H1 (cell line): ENCODE measurements at regions not wholly inside any gene's neighbourhood (a gene's known extent, or its start where the extent isn't known, plus 50 kb on each side); places are given as distances from the start of the nearest gene placed in this dataset.

Source experiments
- CTCF ChIA-PET: fragments of 300-600 bp; sonication (Branson Sonifier 250); formaldehyde crosslinking; loops from one replicate; lab custom pipeline; 2021; ENCODE audit not compliant: partially characterized antibody; lab: Charles Lee
- POLR2A ChIA-PET: fragments of 300-600 bp; sonication (Branson Sonifier 250); formaldehyde crosslinking; loops from one replicate; lab custom pipeline; 2021; ENCODE audit warnings: inconsistent platforms; ENCODE audit not compliant: partially characterized antibody; lab: Charles Lee
- DNase-seq, 2 experiments: peaks; one replicate each; pipeline versions ENCODE4 v3.0.0 to v3.0.0-alpha.2; 2010 to 2022; ENCODE audit warnings: low spot score in 2 of 2, low read depth in 1 of 2, mixed read lengths in 1 of 2
- FAIRE-seq: peaks from 2 replicates; lab custom pipeline; 2011; peaks lifted over from hg19 to GRCh38; lab: Jason Lieb, UNC
- H2AFZ ChIP-seq: 2 replicates; pipeline ENCODE4 v1.8.1; 2012; ENCODE audit warnings: low read length, inconsistent platforms
- H2AK5ac ChIP-seq: 2 replicates; pipeline ENCODE4 v1.6.1; 2013; ENCODE audit warnings: low read depth, low read length
- H2BK120ac ChIP-seq: replicated peaks from 2 replicates; pipeline ENCODE3; 2013; ENCODE audit warnings: low read depth, low read length, inconsistent platforms
- H2BK12ac ChIP-seq: 2 replicates; pipeline ENCODE4 v1.6.1; 2013; ENCODE audit warnings: low read depth, low read length
- H2BK15ac ChIP-seq: 2 replicates; pipeline ENCODE4 v1.6.1; 2013; ENCODE audit warnings: low read length
- H2BK20ac ChIP-seq: 2 replicates; pipeline ENCODE4 v1.6.1; 2013; ENCODE audit warnings: low read length
- H2BK5ac ChIP-seq: 2 replicates; pipeline ENCODE4 v1.6.1; 2013; ENCODE audit warnings: low read depth, low read length
- H3K14ac ChIP-seq: 2 replicates; pipeline ENCODE4 v1.6.1; 2013; ENCODE audit warnings: inconsistent platforms; ENCODE audit not compliant: insufficient read length
- H3K18ac ChIP-seq: 2 replicates; pipeline ENCODE4 v1.6.1; 2013; ENCODE audit warnings: low read length; ENCODE audit errors: extremely low read depth
- H3K23ac ChIP-seq: 2 replicates; pipeline ENCODE4 v1.6.1; 2013; ENCODE audit warnings: inconsistent platforms; ENCODE audit not compliant: insufficient read length
- H3K23me2 ChIP-seq: 2 replicates; pipeline ENCODE4 v1.6.1; 2013; ENCODE audit warnings: low read depth, low read length
- H3K27ac ChIP-seq: 2 replicates; pipeline ENCODE4 v1.6.1; 2011; ENCODE audit warnings: low read depth, low read length, inconsistent platforms
- H3K27me3 ChIP-seq, 4 experiments: replicated peaks in 1 of 4; 1 replicate in 1 of 4; 2 replicates in 3 of 4; pipeline versions ENCODE4 v1.6.1 to v1.8.1; 2011 to 2013; ENCODE audit warnings: low read length in 3 of 4, mild to moderate bottlenecking in 3 of 4, inconsistent platforms in 2 of 4, mixed read lengths in 2 of 4, moderate library complexity in 1 of 4; ENCODE audit not compliant: control insufficient read depth in 3 of 4, insufficient read depth in 3 of 4; ENCODE audit errors: extremely low read depth in 1 of 4
- H3K36me3 ChIP-seq, 4 experiments: 2 replicates each; pipeline versions ENCODE4 v1.6.1 to v1.8.1; 2011 to 2013; ENCODE audit warnings: mild to moderate bottlenecking in 4 of 4, low read length in 3 of 4, moderate library complexity in 2 of 4, control low read depth in 1 of 4, inconsistent platforms in 1 of 4; ENCODE audit not compliant: insufficient read depth in 4 of 4, control insufficient read depth in 2 of 4
- H3K4ac ChIP-seq: replicated peaks from 2 replicates; pipeline ENCODE3; 2013; ENCODE audit warnings: low read length, low read depth, mixed read lengths, inconsistent platforms; ENCODE audit not compliant: insufficient read length
- H3K4me1 ChIP-seq, 4 experiments: replicated peaks in 1 of 4; 1 replicate in 1 of 4; 2 replicates in 3 of 4; pipeline versions ENCODE4 v1.6.1 to v1.8.1; 2011 to 2013; ENCODE audit warnings: low read length in 3 of 4, inconsistent platforms in 2 of 4, mixed read lengths in 1 of 4; ENCODE audit not compliant: insufficient read depth in 4 of 4, control insufficient read depth in 3 of 4
- H3K4me2 ChIP-seq, 2 experiments: 2 replicates each; pipeline versions ENCODE4 v1.6.1 to v1.8.1; 2011 to 2013; ENCODE audit warnings: low read depth in 2 of 2, low read length in 2 of 2, control low read depth in 1 of 2, inconsistent platforms in 1 of 2, mild to moderate bottlenecking in 1 of 2; ENCODE audit not compliant: insufficient read depth in 1 of 2
- H3K4me3 ChIP-seq, 4 experiments: fragments of 200-600, 300-600 bp in 1 of 4; sonication (generic), shearing (Covaris generic), sonication (Bioruptor Twin) in 1 of 4; 2 replicates each; pipeline versions ENCODE4 v1.5.1 to v1.8.1; 2011 to 2016; ENCODE audit warnings: low read length in 4 of 4, low read depth in 3 of 4, control low read depth in 2 of 4, inconsistent platforms in 2 of 4, mild to moderate bottlenecking in 2 of 4, mixed read lengths in 1 of 4, moderate library complexity in 1 of 4; ENCODE audit not compliant: insufficient read depth in 2 of 4; ENCODE audit errors: extremely low read depth in 1 of 4
- H3K56ac ChIP-seq: replicated peaks from 2 replicates; pipeline ENCODE3; 2013; ENCODE audit warnings: low read depth, mild to moderate bottlenecking, mixed read lengths, low read length, inconsistent platforms; ENCODE audit not compliant: insufficient read length
- H3K79me1 ChIP-seq: 2 replicates; pipeline ENCODE4 v1.6.1; 2013; ENCODE audit warnings: low read depth, low read length, control low read depth
- H3K79me2 ChIP-seq, 2 experiments: 2 replicates each; pipeline versions ENCODE4 v1.6.1 to v1.8.1; 2012 to 2013; ENCODE audit warnings: low read length in 2 of 2, mild to moderate bottlenecking in 2 of 2, inconsistent platforms in 1 of 2; ENCODE audit not compliant: insufficient read depth in 2 of 2, control insufficient read depth in 1 of 2
- H3K9ac ChIP-seq, 4 experiments: replicated peaks in 1 of 4; 1 replicate in 1 of 4; 2 replicates in 3 of 4; pipeline versions ENCODE4 v1.6.1 to v1.8.1; 2011 to 2013; ENCODE audit warnings: low read depth in 3 of 4, low read length in 3 of 4, control low read depth in 2 of 4, mild to moderate bottlenecking in 2 of 4, moderate library complexity in 2 of 4, inconsistent platforms in 1 of 4; ENCODE audit errors: extremely low read depth in 1 of 4
- H3K9me3 ChIP-seq, 2 experiments: 2 replicates each; pipeline versions ENCODE4 v1.6.1 to v1.8.1; 2012 to 2013; ENCODE audit warnings: mild to moderate bottlenecking in 2 of 2, moderate library complexity in 2 of 2, control low read depth in 1 of 2, inconsistent platforms in 1 of 2, low read depth in 1 of 2, low read length in 1 of 2, mixed read lengths in 1 of 2; ENCODE audit not compliant: insufficient read depth in 2 of 2
- H4K20me1 ChIP-seq, 2 experiments: replicated peaks in 1 of 2; 2 replicates each; pipeline versions ENCODE3 to v1.8.1; 2011 to 2013; ENCODE audit warnings: inconsistent platforms in 2 of 2, low read length in 2 of 2, mild to moderate bottlenecking in 1 of 2; ENCODE audit not compliant: insufficient read depth in 2 of 2, control insufficient read depth in 1 of 2
- H4K5ac ChIP-seq: 2 replicates; pipeline ENCODE4 v1.6.1; 2013; ENCODE audit warnings: low read length, low read depth, mixed read lengths, inconsistent platforms; ENCODE audit not compliant: insufficient read length
- H4K8ac ChIP-seq: 2 replicates; pipeline ENCODE4 v1.8.0; 2013; ENCODE audit warnings: mild to moderate bottlenecking, moderate library complexity, low read length, inconsistent platforms; ENCODE audit not compliant: insufficient read depth; ENCODE audit errors: extremely low read depth
- H4K91ac ChIP-seq: replicated peaks from 2 replicates; pipeline ENCODE3; 2013; ENCODE audit warnings: low read length, mixed read lengths, inconsistent platforms; ENCODE audit not compliant: insufficient read length
- CHD2 ChIP-seq: IDR thresholded peaks from 2 replicates; pipeline ENCODE4 v1.6.1; 2012; ENCODE audit warnings: low read length, improper control_type of control experiment
- CTBP2 ChIP-seq: IDR thresholded peaks from 2 replicates; pipeline ENCODE4 v1.7.0; 2011; ENCODE audit warnings: borderline replicate concordance, mild to moderate bottlenecking, moderate library complexity, mixed read lengths, low read length; ENCODE audit not compliant: insufficient read depth, insufficient read length
- POLR2AphosphoS5 ChIP-seq: IDR thresholded peaks from 2 replicates; pipeline ENCODE4 v1.6.1; 2011; ENCODE audit warnings: low read depth, low read length
- RBBP5 ChIP-seq: IDR thresholded peaks from 2 replicates; pipeline ENCODE4 v1.7.1; 2012; ENCODE audit warnings: low read depth, mild to moderate bottlenecking, inconsistent platforms, low read length, moderate library complexity, borderline replicate concordance
- SIRT6 ChIP-seq: IDR thresholded peaks from one replicate; pipeline ENCODE4 v1.7.1; 2012; ENCODE audit warnings: low read length, inconsistent platforms
- SP1 ChIP-seq: IDR thresholded peaks from 2 replicates; pipeline ENCODE4 v1.6.1; 2011; ENCODE audit warnings: low read depth, low read length
- SRF ChIP-seq: IDR thresholded peaks from 2 replicates; pipeline ENCODE4 v1.6.1; 2011; ENCODE audit warnings: mild to moderate bottlenecking, low read depth, low read length, moderate library complexity
- YY1 ChIP-seq: IDR thresholded peaks from 2 replicates; pipeline ENCODE4 v1.6.1; 2011; ENCODE audit warnings: low read depth, mild to moderate bottlenecking, low read length
- WGBS, 2 experiments: shearing (Covaris generic) in 1 of 2; methylation state at CpG; one replicate each; pipeline versions ENCODE4 v1.1.6 to v1.1.7; 2013 to 2015; ENCODE audit warnings: low lambda C conversion rate in 2 of 2, mixed read lengths in 2 of 2, inconsistent platforms in 1 of 2, low coverage in 1 of 2, missing lambda C conversion rate in 1 of 2; ENCODE audit not compliant: insufficient replicate concordance in 2 of 2, insufficient coverage in 1 of 2, insufficient read length in 1 of 2; ENCODE audit errors: extremely low coverage in 1 of 2, missing lambda C conversion rate in 1 of 2; 5-methylcytosine and 5-hydroxymethylcytosine counted together
- TF ChIP-seq, protein P1 (sequence below): IDR thresholded peaks from 2 replicates; pipeline ENCODE4 v1.6.1; 2011; ENCODE audit warnings: low read length, improper control_type of control experiment

DNA sequence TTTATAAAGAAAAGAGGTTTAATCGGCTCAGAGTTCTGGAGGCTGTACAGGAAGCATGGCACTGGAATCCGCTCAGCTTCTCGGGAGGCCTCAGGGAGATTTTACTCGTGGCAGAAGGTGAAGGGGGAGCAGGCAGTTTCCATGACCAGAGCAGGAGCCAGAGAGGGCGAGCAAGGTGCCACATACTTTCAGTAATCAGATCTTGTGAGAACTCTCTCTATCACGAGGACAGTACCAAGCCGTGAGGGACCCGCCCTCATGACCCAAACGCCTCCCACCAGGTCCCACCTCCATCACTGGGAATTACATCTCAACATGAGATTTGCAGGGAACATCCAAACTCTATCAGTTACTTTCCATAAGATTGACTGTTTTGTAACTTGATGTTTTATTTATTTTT, 70.7 kb upstream of the SYN2 start:
- H3K9ac ChIP-seq, result no peak overlapping the region
- no peak for FAIRE-seq
- H3K4me1 ChIP-seq, result peaks cover 0 to 2% (median 0%) of the 10 kb centered on the region in 4 experiments; a peak in 1 of 7 replicates
- POLR2A ChIA-PET, result no interaction called here
- H3K36me3 ChIP-seq, result no peaks in the 10 kb centered on the region
- H3K27ac ChIP-seq, result no peak overlapping the region
- H3K79me2 ChIP-seq, result no peaks in the 10 kb centered on the region
- H3K4me3 ChIP-seq, result no peak overlapping the region
- no peak for DNase-seq
- no peak overlapping the region for H2BK12ac ChIP-seq
- H2BK5ac ChIP-seq, result no peak overlapping the region
- no peak overlapping the region for H3K4ac ChIP-seq
- 90% methylated on average over 9 of the region's 9 CpGs; no CpG with 5 or more reads in 1 of the 2 experiments for WGBS, 2 experiments
- H2AK5ac ChIP-seq, result no peak overlapping the region
- H3K27me3 ChIP-seq, result no peaks in the 10 kb centered on the region
- H3K23ac ChIP-seq, result no peak overlapping the region
- no peaks in the 10 kb centered on the region for H4K20me1 ChIP-seq
- no peak overlapping the region for H4K91ac ChIP-seq
- H2BK120ac ChIP-seq, result no peak overlapping the region
- TF ChIP-seq YY1 (no peak), SIRT6 (no peak), CHD2 (no peak), CTBP2 (no peak), RBBP5 (no peak), POLR2AphosphoS5 (no peak), SRF (no peak), SP1 (no peak)
- TF ChIP-seq, protein P1, sequence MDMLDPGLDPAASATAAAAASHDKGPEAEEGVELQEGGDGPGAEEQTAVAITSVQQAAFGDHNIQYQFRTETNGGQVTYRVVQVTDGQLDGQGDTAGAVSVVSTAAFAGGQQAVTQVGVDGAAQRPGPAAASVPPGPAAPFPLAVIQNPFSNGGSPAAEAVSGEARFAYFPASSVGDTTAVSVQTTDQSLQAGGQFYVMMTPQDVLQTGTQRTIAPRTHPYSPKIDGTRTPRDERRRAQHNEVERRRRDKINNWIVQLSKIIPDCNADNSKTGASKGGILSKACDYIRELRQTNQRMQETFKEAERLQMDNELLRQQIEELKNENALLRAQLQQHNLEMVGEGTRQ, result no peak
- H3K23me2 ChIP-seq, result no peaks in the 10 kb centered on the region
- H4K5ac ChIP-seq, result no peak overlapping the region
- H3K56ac ChIP-seq, result no peak overlapping the region
- no peak overlapping the region for H2AFZ ChIP-seq
- H3K4me2 ChIP-seq, result no peak overlapping the region
- no peak overlapping the region for H3K18ac ChIP-seq
- CTCF ChIA-PET, result no interaction called here
- H3K14ac ChIP-seq, result no peak overlapping the region
- no peaks in the 10 kb centered on the region for H3K79me1 ChIP-seq
- H2BK15ac ChIP-seq, result no peak overlapping the region
- no peaks in the 10 kb centered on the region for H3K9me3 ChIP-seq
- H4K8ac ChIP-seq, result no peak overlapping the region
- no peak overlapping the region for H2BK20ac ChIP-seq
